GM18505 (cell line): ENCODE measurements at regions not wholly inside any gene's neighbourhood (a gene's known extent, or its start where the extent isn't known, plus 50 kb on each side); places are given as distances from the start of the nearest gene placed in this dataset.

ENCODE experiments used
- ATAC-seq: cut with Tn5 transposase; IDR thresholded peaks from one replicate; pipeline ENCODE4 v1.9.1; 2021; ENCODE audit not compliant: unreplicated experiment
- POLR2A ChIP-seq: IDR thresholded peaks from 4 replicates; pipeline ENCODE4 v1.6.1; 2011; ENCODE audit warnings: borderline replicate concordance; ENCODE audit not compliant: insufficient read depth, insufficient read length; ENCODE audit errors: extremely low read depth

- ATAC-seq: no peak
- no peak for TF ChIP-seq POLR2A
These were observed 93.2 kb upstream of the TP53I11 start for GRCh38 chr11:45043755-45044475.

DNA sequence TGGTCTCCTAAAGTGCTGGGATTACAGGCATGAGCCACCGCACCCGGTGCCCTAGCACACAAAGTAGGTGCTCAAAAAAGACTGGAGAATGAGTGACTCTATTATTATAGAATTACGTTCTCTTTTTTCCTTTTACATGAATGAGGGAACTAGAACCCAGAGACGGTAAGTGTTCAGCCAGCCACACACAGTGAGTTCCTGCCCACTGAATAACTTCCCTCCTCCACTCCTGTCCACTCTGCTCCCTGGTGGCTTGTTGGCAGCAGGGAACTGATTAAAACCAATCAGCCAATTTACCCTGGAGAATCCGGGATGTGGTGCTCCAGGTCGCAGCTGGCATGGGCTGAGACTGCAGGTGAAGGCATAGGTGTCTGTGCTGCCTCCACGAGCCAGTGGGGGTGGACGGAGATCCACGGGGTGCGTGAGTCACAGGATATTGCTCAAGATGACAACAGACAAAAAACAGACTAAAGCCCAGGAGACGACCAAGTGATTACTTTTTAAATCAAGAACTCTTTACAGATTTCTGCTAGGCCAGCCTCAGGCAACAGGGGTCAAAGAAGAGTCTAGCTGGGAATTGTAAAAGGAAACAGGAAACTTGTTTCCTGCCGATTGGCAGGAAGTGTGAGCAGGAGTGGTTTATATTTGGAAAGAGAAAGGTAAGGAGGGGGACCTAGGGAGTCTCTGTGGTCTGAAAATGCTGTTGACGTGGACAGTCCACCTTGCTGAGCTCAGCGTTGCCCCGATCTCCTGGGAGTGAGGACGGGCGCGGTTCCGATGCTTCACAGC, 95.2 kb upstream of the TP53I11 start:
- no peak for ATAC-seq
- no peak for TF ChIP-seq POLR2A

DNA sequence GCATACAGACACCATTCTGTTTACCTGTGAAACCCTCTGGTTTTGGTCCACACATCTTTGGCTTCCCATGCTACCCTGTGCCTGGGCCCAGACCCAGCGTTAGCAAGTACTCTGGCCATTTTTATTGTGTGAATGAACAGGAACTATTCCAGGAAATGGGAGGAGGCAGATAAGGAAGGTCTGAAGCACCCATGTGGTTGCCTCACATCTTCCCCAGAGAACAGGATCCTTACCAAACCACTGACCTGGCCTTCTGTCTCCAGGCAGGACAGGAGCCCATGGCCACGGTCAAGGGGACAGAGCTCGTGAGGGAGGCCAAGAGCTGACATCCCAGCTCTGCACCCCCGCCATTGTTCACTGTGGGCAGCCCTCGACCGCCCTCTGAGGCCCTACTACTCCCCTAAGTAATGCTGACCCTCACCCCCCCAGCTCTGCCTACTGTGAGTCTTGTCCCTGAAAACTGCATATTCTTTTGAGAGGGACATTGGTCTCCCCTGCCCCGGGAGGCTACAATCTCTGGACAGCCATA, 97.7 kb upstream of the TP53I11 start:
- ATAC-seq: no peak
- no peak for TF ChIP-seq POLR2A

GRCh38 chr11:45048870-45049691, 97.4 kb upstream of the PRDM11 start:
- no peak for ATAC-seq
- no peak for TF ChIP-seq POLR2A

DNA sequence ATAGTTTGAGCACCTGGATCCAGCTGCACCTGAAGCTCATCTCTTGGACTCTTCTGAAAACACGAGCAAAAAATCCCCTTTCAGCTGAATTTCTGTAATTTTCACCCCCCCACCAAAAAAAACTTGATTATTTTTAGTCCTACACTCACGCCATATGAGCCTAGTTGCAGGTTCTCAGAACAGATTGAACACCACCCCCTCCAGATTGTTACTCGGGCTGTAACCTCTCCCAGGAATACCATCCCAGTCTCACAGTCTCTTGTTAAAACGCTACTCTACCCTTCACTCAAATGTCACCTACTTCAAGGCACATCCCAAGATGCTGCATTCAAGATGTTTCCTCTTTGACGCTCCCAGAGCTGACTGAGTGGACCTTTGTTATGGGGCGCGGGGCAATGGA, 96.3 kb upstream of the PRDM11 start:
- TF ChIP-seq POLR2A: no peak
- no peak for ATAC-seq

DNA sequence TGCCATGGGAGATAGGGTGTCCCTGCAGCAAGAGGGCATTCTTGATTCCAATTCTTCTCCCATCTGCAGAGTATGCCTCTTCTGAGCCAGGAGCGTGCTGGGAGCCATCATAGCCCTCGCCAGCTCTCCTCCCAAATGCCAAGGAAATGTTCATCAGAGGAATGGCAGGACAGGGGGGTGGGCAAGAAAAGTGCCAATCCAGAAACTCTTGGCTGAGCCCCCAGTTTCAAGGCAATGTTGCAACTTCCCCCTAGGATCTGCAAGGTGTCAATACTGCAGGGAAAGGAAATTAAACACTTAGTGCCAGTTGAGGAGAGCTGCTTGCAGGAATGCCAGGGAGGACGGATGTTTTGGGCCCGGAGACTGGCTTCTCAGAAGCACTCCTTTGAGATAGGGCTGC, 94.8 kb upstream of the PRDM11 start:
- TF ChIP-seq POLR2A: no peak
- no peak for ATAC-seq

- no peak for ATAC-seq
- TF ChIP-seq POLR2A: no peak
These were observed 94.1 kb upstream of the PRDM11 start for GRCh38 chr11:45052361-45052760.

DNA sequence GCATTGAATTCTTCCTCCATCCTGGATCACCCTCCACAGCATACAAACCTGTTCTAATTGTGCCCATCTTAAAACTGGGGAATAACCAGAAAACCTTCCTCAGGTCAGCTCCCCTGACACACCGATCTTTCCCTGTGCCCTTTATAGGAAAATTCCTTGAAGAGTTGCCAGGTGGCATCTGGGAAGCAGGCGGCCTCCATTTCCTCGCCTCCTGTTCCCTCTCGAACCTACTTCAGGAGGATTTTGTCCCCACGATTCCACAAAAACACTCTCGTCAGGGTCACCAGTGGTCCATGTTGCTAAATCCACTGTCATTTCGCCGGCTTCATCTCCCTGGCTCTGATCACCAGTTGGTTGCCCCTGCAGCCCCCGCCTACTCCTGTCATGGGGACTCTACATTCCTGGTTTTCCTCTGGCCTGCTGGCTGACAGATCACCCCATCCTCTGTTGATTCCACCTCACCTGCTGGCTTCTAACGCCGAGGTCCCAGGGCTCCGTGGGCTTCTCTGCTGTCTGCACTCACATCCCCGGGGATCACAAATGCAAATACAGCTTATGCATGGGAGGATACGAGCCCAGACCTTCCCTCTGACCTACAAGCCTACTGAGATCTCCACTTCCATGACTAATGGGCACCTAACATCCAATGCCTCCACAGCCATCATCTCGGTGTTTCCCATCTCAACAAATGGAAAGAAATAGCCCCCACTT, 92.5 kb upstream of the PRDM11 start:
- no peak for TF ChIP-seq POLR2A
- ATAC-seq: no peak

- TF ChIP-seq POLR2A: no peak
- ATAC-seq: no peak
These were observed 91.5 kb upstream of the PRDM11 start for GRCh38 chr11:45054956-45055355.

DNA sequence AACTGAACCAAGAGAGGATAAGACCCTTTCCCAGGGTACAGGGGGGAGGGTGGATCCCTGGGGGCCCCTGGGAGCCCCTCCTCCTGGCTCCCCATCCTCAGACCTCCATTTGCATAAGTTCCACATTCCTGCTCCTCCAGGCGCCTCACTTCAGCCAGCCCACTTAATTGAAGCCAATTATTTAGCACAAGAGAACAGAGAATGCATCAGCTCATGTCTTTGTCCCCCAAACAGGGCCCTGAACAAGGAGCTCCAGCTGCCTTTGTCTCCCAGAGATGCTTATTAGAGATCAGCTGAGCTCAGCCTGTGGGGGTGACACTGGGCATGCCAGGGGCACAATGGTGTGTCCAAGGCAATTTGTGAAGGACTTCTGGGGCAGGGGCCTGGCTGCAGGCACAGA, 89.9 kb upstream of the PRDM11 start:
- ATAC-seq: no peak

DNA sequence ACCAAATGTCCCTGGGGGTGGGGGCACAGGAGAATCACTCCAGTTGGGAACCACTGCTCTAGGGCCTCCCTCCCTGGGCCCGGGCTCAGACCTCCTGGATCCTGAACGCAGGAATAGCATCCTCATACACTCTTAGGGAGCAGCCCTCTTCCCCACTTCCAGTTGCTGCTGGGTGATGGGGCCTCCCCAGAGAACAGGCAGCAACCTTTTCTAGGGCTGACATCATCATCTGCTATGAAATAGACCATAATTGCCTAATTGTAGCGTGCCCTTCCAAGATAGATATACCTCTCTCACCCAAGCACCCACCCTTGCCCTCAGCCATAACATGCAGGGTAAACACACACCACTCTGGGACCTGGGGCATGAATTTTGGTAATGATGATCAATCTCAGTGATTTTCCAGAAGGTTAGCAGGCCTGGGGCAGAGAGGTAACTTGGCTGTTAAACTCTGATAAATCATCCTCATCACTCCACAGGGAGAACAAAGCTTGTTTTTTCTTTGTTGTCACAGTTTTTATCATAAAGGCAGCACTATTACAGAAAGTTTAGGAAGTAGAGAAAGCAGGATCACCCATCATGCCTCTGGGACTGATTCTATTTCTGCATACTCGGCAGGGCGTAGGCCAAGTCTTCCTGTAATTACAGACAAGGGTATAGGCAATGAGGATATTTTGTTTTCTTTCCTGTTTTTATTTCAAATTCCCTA, 88.3 kb upstream of the PRDM11 start:
- no peak for TF ChIP-seq POLR2A
- ATAC-seq: no peak

More for the DNA sequence above, 89.9 kb upstream of the PRDM11 start:
- no peak for TF ChIP-seq POLR2A

DNA sequence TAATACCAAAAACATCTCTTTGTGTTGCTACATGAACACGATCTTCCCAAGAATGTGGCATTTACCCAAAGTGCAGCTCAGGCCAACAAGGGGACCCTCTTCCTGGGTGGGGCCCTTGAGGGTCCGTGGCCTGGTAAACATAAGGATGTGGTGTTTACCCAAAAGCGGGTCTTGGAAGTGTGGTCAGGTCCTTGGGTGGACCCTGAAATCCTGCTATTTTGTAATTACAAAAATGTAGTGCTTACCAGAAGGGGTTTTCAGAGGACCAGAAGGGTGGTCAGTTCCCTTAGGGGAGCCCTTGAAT, 87.8 kb upstream of the PRDM11 start:
- ATAC-seq: no peak
- no peak for TF ChIP-seq POLR2A
